GM21526 (cell line): ENCODE measurements at regions not wholly inside any gene's neighbourhood (a gene's known extent, or its start where the extent isn't known, plus 50 kb on each side); places are given as distances from the start of the nearest gene placed in this dataset.

Source experiments
- ATAC-seq: cut with Tn5 transposase; IDR thresholded peaks from one replicate; pipeline ENCODE4 v1.9.1; 2021; ENCODE audit warnings: moderate library complexity; ENCODE audit not compliant: unreplicated experiment, low FRiP score

- no peak for ATAC-seq
Measured at GRCh38 chr10:124267231-124267885, 151.4 kb downstream of the OAT start.

- ATAC-seq, result no peak
Measured at GRCh38 chr10:124266468-124267230, 152.1 kb downstream of the OAT start.

GRCh38 chr10:124265776-124266467 lies 152.8 kb downstream of the OAT start:
- no peak for ATAC-seq

GRCh38 chr10:124265391-124265745 lies 153.4 kb downstream of the OAT start:
- no peak for ATAC-seq

GRCh38 chr10:124264711-124265390 lies 153.9 kb downstream of the OAT start:
- no peak for ATAC-seq

GRCh38 chr10:124264271-124264670 lies 154.5 kb downstream of the OAT start:
- ATAC-seq, result no peak

GRCh38 chr10:124263726-124264125 lies 155.0 kb downstream of the OAT start:
- ATAC-seq, result no peak

GRCh38 chr10:124262971-124263370 lies 155.8 kb downstream of the OAT start:
- no peak for ATAC-seq

- no peak for ATAC-seq
Measured at GRCh38 chr10:124262234-124262865, 156.4 kb downstream of the OAT start.

- ATAC-seq, result no peak
Measured at GRCh38 chr10:124259139-124259825, 159.4 kb downstream of the OAT start.

GRCh38 chr10:124257781-124258180 lies 160.9 kb downstream of the OAT start:
- no peak for ATAC-seq

GRCh38 chr10:124256151-124256550 lies 162.6 kb downstream of the OAT start:
- no peak for ATAC-seq

GRCh38 chr10:124255556-124255955 lies 162.2 kb upstream of the CHST15 start:
- ATAC-seq, result no peak

- ATAC-seq, result no peak
Measured at GRCh38 chr10:124254490-124254889, 161.1 kb upstream of the CHST15 start.

- ATAC-seq, result no peak
Measured at GRCh38 chr10:124253006-124253405, 159.6 kb upstream of the CHST15 start.

GRCh38 chr10:124252097-124252715 lies 158.8 kb upstream of the CHST15 start:
- no peak for ATAC-seq

- no peak for ATAC-seq
Measured at GRCh38 chr10:124251317-124252065, 158.1 kb upstream of the CHST15 start.

- no peak for ATAC-seq
Measured at GRCh38 chr10:124250506-124250905, 157.1 kb upstream of the CHST15 start.
